ENCODE measurements at regions not wholly inside any gene's neighbourhood (a gene's known extent, or its start where the extent isn't known, plus 50 kb on each side); places are given as distances from the start of the nearest gene placed in this dataset.

DNA sequence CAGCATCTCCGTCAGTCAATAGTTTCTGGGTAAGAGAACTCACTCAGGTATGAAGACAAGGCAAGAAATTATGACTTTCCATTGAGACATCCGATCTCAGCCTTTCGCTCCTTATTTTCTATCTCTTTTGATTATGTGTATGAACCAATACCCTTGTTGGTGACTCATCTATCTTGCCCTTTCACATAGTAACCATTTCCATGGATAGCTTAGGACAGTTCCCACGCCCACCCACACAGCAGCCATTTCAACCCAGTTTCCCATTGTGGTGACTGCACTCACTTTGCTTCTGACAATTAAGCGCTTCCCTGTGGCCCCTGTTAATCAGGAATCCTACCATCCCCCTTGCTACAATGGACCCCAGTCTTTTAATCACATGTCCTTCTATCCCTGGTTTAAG is 210.6 kb upstream of the ADGRL2 start:
- Histone ChIP-seq H3K36me3 (ENCODE audit: control insufficient read depth, insufficient read depth, low read length) (no peaks in the 10 kb centered on the region), H3K4me1 (no peaks in the 10 kb centered on the region), H3K27me3 (replicated peaks; ENCODE audit: control insufficient read depth, insufficient read depth, low read length) (no peaks in the 10 kb centered on the region), H3K9me3 (no peaks in the 10 kb centered on the region), H3K4me3 (ENCODE audit: low read depth, low read length) (no peak overlapping the region)
- intact Hi-C loops (cut with micrococcal nuclease; ENCODE audit: unreplicated experiment), result no loop called here
- no TSS peak for BruUV-seq (replicated peaks)
- ChIA-PET POLR2A (no interaction called here), CTCF (no interaction called here)
- Mint-ChIP-seq H3K27ac (ENCODE audit: unreplicated experiment) (no peak overlapping the region), H3K4me3 (ENCODE audit: unreplicated experiment) (no peak overlapping the region), H3K36me3 (ENCODE audit: insufficient read depth, unreplicated experiment) (no peaks in the 10 kb centered on the region), H3K27me3 (ENCODE audit: insufficient read depth, unreplicated experiment) (no peaks in the 10 kb centered on the region), H3K4me1 (ENCODE audit: low read depth, unreplicated experiment) (no peaks in the 10 kb centered on the region), H3K9me3 (ENCODE audit: unreplicated experiment) (no peaks in the 10 kb centered on the region)
- DNase-seq, result no peak
- TF ChIP-seq, protein P1, sequence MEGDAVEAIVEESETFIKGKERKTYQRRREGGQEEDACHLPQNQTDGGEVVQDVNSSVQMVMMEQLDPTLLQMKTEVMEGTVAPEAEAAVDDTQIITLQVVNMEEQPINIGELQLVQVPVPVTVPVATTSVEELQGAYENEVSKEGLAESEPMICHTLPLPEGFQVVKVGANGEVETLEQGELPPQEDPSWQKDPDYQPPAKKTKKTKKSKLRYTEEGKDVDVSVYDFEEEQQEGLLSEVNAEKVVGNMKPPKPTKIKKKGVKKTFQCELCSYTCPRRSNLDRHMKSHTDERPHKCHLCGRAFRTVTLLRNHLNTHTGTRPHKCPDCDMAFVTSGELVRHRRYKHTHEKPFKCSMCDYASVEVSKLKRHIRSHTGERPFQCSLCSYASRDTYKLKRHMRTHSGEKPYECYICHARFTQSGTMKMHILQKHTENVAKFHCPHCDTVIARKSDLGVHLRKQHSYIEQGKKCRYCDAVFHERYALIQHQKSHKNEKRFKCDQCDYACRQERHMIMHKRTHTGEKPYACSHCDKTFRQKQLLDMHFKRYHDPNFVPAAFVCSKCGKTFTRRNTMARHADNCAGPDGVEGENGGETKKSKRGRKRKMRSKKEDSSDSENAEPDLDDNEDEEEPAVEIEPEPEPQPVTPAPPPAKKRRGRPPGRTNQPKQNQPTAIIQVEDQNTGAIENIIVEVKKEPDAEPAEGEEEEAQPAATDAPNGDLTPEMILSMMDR (IDR thresholded peaks at IDR 0.05; ENCODE audit: insufficient read depth in 1 of 2, low read depth in 1 of 2, low read length in 1 of 2, severe bottlenecking in 1 of 2, unreplicated experiment in 1 of 2), result no peak

DNA sequence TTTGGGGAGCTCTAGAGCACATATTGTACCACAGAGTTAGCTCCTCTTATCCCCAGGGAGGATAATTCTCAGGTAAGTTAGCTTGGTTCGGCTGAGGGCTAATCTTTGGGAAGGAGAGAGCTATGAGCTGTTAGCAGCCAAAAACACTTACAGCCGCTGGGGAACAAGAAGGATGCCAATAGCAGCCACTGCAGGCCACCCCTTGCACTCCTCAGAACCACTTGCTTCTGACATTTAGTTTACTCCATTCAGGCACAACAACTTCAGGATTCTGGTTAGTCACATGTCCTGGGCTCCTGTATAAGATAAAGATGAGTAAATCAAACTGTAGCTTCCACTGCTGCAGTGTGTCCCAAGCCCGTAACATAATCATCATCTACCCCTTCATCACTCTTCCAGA is 212.6 kb upstream of the ADGRL2 start:
- POLR2A ChIA-PET, result no interaction called here
- DNase-seq, result no peak
- H3K27me3 ChIP-seq (replicated peaks; ENCODE audit: control insufficient read depth, insufficient read depth, low read length), result no peaks in the 10 kb centered on the region
- Mint-ChIP-seq H3K27ac (ENCODE audit: unreplicated experiment) (no peak overlapping the region), H3K4me1 (ENCODE audit: low read depth, unreplicated experiment) (no peaks in the 10 kb centered on the region), H3K36me3 (ENCODE audit: insufficient read depth, unreplicated experiment) (no peaks in the 10 kb centered on the region), H3K27me3 (ENCODE audit: insufficient read depth, unreplicated experiment) (no peaks in the 10 kb centered on the region), H3K9me3 (ENCODE audit: unreplicated experiment) (no peaks in the 10 kb centered on the region), H3K4me3 (ENCODE audit: unreplicated experiment) (no peak overlapping the region)
- no peak overlapping the region for H3K4me3 ChIP-seq (ENCODE audit: low read depth, low read length)
- H3K36me3 ChIP-seq (ENCODE audit: control insufficient read depth, insufficient read depth, low read length), result no peaks in the 10 kb centered on the region
- CTCF ChIA-PET, result no interaction called here
- intact Hi-C loops (cut with micrococcal nuclease; ENCODE audit: unreplicated experiment), result no loop called here
- BruUV-seq (replicated peaks), result no TSS peak
- H3K4me1 ChIP-seq, result no peaks in the 10 kb centered on the region
- TF ChIP-seq, protein P1 (IDR thresholded peaks at IDR 0.05; ENCODE audit: insufficient read depth in 1 of 2, low read depth in 1 of 2, low read length in 1 of 2, severe bottlenecking in 1 of 2, unreplicated experiment in 1 of 2), result no peak
- H3K9me3 ChIP-seq, result no peaks in the 10 kb centered on the region

DNA sequence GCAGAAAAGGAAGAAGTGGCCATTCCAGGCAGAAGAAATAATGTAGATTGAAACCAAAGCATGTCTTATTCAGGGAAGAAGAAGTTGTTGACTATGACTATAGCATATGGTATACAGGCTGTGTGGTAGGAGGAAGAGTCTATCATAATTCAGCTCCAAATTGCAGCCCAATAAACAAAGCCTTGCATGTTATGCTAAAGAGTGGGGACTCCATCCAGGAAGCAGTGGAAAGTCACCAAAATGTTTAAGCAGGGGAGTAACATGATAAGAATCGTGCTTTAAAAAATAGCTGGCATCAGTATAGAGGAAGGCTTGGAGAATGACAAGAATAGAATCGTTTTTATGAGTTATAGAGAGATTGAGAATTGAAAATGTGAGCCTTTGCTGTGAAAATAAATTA is 213.3 kb upstream of the ADGRL2 start:
- Histone ChIP-seq H3K27me3 (replicated peaks; ENCODE audit: control insufficient read depth, insufficient read depth, low read length) (no peaks in the 10 kb centered on the region), H3K9me3 (no peaks in the 10 kb centered on the region), H3K4me1 (no peaks in the 10 kb centered on the region), H3K4me3 (ENCODE audit: low read depth, low read length) (no peak overlapping the region), H3K36me3 (ENCODE audit: control insufficient read depth, insufficient read depth, low read length) (no peaks in the 10 kb centered on the region)
- no peak overlapping the region for H3K4me3 Mint-ChIP-seq (ENCODE audit: unreplicated experiment)
- POLR2A ChIA-PET, result no interaction called here
- TF ChIP-seq, protein P1 (IDR thresholded peaks at IDR 0.05; ENCODE audit: insufficient read depth in 1 of 2, low read depth in 1 of 2, low read length in 1 of 2, severe bottlenecking in 1 of 2, unreplicated experiment in 1 of 2), result no peak
- no peak for DNase-seq
- H3K27ac Mint-ChIP-seq (ENCODE audit: unreplicated experiment), result no peak overlapping the region
- no peaks in the 10 kb centered on the region for H3K27me3 Mint-ChIP-seq (ENCODE audit: insufficient read depth, unreplicated experiment)
- no TSS peak for BruUV-seq (replicated peaks)
- no peaks in the 10 kb centered on the region for H3K36me3 Mint-ChIP-seq (ENCODE audit: insufficient read depth, unreplicated experiment)
- no peaks in the 10 kb centered on the region for H3K9me3 Mint-ChIP-seq (ENCODE audit: unreplicated experiment)
- CTCF ChIA-PET, result no interaction called here
- intact Hi-C loops (cut with micrococcal nuclease; ENCODE audit: unreplicated experiment), result no loop called here
- H3K4me1 Mint-ChIP-seq (ENCODE audit: low read depth, unreplicated experiment), result no peaks in the 10 kb centered on the region

Measured in Caco-2 (cell line).